GM18861 (cell line): ENCODE measurements at regions not wholly inside any gene's neighbourhood (a gene's known extent, or its start where the extent isn't known, plus 50 kb on each side); places are given as distances from the start of the nearest gene placed in this dataset.
"Not testable (repeated sequence)": the region's sequence is repeated elsewhere in the genome, so short reads cannot be mapped to it uniquely, and the experiment has no call there.

Experiments
- ATAC-seq: cut with Tn5 transposase; IDR thresholded peaks from one replicate; pipeline ENCODE4 v1.9.1; 2021; ENCODE audit not compliant: unreplicated experiment

DNA sequence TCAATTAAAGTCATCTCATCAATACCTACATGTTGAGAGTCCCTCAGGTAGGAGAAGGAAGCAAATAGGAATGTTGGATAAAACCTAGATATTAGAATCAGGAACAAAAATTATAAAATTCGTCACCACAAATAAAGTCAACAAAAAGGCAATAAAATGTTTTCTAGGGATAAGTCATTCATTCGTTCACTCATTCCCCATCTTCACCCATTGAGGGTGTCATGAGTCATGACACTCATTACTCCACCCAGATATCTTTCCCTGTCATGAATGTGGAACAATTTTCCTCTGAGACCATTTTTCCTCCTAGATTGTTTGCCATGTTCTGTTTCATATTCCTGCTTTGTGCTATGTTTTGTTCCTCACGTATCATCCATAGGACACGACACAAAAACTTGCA lies 50.9 kb upstream of the OLIG3 start:
- no peak for ATAC-seq

- ATAC-seq = no peak
Observed at GRCh38 chr6:137547186-137547585, 53.0 kb upstream of the OLIG3 start.

DNA sequence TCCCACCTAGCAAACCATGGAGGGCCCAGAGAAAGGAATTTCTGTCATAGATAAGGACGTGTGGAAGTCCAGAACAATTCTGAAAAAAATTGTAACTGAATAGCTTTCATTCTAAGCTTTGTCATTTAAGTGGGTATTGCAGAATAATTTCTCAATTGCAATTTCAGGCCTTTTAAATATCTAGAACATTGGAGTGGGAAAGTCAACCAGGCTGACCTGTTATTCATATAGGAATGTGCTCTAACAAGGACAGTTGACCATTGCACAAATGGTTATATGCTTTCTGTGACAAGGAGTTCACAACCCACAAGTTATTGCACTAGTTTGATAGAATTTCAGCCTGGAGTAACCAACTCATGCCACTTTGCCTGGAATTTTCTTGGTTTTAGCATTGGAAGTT lies 53.4 kb upstream of the OLIG3 start:
- ATAC-seq = no peak

DNA sequence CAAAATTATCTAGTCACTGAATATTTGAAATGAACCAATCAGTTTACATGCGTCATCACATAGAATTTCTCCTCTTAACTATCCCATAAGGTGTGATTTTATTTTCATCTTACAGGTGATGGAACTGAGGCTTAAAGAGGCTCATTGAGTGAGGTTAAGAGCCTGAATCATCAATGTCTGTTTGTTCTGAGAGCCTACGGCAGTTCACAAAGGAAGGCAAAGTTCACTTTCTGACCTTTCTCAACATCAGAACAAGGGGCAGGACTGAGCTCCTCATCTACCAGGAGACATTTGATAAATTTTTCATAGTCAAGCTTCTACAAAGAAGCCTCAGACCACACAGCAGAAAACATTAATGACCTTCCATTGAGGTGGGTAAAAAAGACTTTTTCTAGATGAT lies 54.9 kb upstream of the OLIG3 start:
- ATAC-seq = no peak

- ATAC-seq = no peak
Observed at GRCh38 chr6:137550535-137550934, 56.3 kb upstream of the OLIG3 start.

GRCh38 chr6:137552146-137552545 lies 58.0 kb upstream of the OLIG3 start:
- ATAC-seq = no peak

DNA sequence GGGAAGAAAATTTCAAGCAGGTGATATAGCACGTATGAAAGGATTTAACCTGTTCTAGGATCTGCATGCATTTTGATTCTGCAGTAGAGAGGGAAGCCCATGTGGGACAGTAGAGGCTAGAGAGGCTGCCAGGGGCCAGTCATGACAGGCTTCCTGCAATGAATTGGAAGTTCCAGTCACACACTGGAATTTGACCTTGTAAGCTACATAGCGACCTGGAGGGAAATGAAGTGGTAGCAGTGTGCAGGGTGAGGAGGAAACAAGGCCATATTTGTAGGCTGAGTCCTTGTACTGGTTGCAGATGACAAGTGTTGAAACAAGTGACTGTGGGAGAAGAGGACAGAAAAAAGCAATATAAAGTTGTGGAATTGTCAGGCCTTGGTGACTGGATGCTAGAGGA lies 58.6 kb upstream of the OLIG3 start:
- no peak for ATAC-seq

- not testable (repeated sequence) for ATAC-seq
Observed at GRCh38 chr6:137559521-137560183, 65.5 kb upstream of the OLIG3 start.

DNA sequence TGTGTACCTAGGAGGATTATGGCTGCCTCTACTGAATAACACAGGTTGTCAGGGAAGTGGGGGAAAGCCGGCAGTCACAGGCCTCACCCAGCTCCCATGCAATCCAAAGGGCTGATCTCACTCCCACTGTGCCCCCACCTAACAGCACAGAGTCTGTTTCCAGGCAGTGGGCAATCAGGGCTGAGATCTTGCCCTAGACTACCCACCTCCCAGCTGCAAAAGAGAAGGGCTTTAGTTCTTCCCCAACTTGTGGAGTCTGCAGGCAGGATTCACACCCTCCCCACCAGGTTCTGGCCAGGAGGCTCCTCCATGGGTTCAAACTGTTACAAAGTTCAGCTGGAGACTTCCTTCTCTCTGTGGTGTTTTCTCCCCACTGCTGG lies 66.0 kb upstream of the OLIG3 start:
- ATAC-seq = no peak

- ATAC-seq = no peak
Observed at GRCh38 chr6:137568067-137568466, 73.9 kb upstream of the OLIG3 start.

DNA sequence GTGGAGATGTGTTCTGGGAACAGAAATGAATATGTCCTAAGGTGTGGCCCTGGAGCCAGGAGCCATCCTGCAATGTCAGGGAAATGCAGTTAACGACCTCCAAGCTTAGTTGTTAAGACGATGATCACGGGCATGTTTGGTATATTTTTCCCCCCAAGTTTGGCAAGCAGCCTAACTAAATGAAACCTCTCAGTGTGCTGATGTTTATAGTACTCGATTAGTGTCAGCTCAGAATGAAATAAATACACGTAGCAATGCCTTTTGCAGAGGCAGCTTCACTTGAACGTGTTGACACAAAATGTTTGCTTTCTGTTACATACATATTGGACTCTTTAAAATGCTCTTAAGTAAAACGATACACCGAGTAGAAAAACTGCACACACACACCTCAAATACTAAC lies 76.2 kb upstream of the OLIG3 start:
- no peak for ATAC-seq

DNA sequence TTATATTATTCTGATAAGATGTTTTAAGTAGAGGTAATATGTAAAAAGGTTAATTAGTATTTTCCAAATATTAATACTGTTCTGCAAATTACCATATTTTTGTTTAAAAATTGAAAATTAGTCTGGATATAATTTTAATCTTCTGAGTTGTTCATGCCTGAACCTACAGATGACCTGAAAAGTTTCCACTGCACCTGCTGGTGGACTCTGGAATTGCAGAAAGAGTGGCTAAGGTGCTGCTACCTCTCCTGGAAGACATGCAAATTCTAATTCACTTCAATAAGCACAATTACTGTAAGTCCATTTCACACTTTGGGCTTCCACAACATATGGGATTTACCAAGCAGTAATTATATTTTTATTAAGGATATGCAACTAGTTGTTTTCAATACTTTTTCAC lies 77.7 kb upstream of the OLIG3 start:
- peak; percentile 74 for ATAC-seq

DNA sequence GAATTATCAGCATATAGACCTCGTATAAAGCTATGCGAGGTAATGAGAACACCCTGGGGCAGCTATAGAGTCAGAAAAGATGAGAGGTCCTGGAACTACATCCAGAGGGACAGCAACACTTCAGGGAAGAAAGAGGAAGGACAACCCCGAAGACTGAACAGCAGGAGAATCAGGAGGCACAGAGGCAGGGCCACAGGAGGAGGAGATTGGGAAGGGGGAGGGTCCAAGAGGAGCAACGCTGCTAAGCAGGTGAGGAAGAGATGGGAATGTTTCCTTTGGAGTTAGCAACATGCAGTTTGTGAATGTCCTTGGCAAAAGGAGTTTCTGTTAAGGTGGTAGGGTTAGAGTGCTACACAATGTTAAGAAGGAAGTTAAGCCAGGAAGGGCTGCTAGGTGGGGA lies 79.5 kb upstream of the OLIG3 start:
- no peak for ATAC-seq

DNA sequence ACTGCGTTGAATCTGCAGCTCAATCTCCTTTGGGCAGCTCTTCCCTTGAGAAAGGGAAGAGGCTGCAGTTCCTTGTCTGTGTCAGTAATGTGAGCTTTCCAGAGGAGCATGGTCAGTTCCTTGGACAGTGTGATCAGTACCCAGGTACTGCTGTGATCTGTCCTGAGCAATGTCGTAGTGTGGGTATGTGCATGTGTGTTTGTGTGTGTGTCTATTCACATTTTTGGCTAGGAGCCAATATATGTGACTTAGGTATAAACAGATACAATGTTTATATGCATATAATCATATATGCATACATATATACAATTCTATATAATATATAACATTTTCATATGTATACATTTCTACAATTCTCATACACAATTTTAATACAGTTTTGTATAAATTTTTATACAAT lies 85.4 kb upstream of the OLIG3 start:
- ATAC-seq = no peak

DNA sequence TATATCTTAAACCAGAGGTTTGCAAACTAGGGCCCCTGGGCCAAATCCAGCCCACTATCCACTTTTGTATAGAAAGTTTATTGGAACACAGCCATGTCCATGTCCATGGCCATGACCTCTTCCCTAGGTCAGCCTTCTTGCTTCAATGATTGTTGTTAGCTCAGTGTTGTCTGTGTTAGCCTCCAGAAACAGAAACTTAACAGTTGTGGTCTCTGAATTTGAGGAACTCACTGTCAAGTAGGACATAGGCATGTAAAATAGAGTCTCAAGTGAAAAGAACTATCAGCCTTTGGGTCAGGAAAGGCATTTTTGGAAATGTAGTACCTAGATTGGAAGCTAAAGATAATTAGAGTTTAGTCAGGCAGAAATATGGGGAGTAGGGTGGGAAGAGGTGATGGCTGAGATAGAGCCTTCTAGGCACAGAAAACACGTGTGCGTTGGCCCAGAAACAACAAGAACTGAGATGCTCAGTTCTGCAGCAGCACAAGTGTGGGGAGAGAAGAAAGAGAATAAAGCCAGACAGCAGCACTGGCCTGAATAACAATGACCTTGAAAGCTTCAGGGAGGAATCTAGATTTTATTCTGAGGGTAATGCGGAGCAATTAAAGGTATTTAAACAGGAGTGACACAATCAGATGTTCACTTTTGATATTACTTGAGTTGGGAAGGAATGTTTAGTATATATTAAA lies 87.0 kb upstream of the OLIG3 start:
- no peak for ATAC-seq

- not testable (repeated sequence) for ATAC-seq
Observed at GRCh38 chr6:137583519-137583918, 89.3 kb upstream of the OLIG3 start.

DNA sequence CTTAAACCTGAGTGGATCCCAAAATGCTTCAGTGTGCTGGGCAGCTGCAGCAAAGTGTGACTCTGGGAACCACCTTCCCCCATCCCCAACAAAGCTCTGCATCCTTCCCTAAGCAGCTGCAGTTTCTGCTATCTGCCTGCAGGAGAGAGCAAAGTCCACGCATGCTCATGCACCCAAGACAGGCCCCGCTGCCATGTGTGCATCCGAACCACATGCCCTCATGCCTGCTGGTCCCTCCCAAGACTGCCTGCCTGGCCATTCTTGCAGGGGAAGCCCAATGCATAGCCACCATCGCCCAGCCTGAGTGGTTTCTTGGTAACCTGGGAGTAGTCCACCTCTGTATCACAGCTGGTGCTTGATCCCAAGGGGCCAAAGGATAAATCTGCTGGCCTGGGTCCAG lies 94.3 kb upstream of the OLIG3 start:
- no peak for ATAC-seq

DNA sequence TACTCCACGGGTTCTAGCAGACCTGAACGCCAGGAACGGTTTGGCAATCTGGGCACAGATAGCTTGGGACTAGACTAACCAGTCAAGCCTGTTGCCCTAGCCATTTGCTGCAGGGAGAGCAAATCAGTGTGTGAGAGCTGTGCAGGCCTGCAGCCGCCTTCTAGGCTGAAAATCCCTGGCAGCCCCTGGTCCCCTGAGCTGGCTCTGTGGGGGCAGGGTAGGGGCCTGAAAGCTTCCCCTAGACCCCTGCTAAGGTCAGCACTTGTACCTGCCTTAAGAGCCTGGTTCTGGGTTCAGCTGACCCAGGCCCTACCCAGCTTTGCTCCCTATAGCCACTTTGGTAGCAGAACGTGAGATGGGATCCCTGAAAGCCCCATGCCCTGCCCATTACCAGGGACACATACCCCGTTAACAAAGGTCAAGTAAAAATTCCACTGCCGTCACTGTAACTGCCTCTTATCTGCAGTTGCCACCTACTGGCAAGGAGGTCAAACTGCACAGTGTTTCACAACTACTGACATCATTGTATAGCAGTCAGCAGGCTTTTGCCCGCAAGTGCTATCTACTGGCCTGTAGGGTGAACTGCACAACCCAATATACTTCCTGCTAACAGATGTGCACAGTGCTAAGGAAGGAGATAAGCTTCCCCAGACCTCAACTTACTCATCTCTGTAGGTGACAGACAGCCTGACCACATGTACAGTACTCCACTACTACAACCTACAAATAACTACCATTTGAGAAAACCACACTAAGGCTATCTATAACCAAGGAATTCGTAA lies 95.1 kb upstream of the OLIG3 start:
- ATAC-seq = peak; percentile 100

DNA sequence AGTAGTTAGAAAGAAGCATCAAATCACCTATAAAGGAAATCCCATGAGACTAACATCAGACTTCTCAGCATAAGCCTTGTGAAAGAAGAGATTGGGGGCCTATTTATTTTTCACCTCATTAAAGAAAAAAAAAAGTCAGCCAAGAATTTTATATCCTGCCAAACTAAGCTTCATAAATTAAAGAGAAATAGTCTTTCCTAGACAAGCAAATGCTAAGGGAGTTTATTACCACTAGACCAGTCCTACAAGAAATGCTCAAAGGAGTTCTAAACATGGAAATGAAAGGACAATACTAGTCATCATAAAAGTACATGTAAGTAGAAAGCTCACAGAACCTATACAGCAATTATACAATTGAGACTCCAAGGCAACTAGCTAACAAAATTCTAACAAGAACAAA lies 96.5 kb upstream of the OLIG3 start:
- ATAC-seq = no peak

GRCh38 chr6:137601471-137601870 lies 107.3 kb upstream of the OLIG3 start:
- no peak for ATAC-seq

- no peak for ATAC-seq
Observed at GRCh38 chr6:137602313-137603197, 108.4 kb upstream of the OLIG3 start.
